ENCODE measurements at regions not wholly inside any gene's neighbourhood (a gene's known extent, or its start where the extent isn't known, plus 50 kb on each side); places are given as distances from the start of the nearest gene placed in this dataset.

- H3K4me1 ChIP-seq (ENCODE audit: control insufficient read depth in 2 of 2, insufficient read depth in 2 of 2, low read length in 2 of 2) = no peaks in the 10 kb centered on the region
- no peak overlapping the region for H3K4me3 ChIP-seq (ENCODE audit: control extremely low read depth in 1 of 5, extremely low read depth in 1 of 5, insufficient read depth in 1 of 5, low read depth in 2 of 5, low read length in 4 of 5)
- Mint-ChIP-seq H3K9me3 (ENCODE audit: insufficient read depth) (no peaks in the 10 kb centered on the region), H3K4me3 (no peak overlapping the region), H3K27me3 (no peaks in the 10 kb centered on the region), H3K4me1 (no peaks in the 10 kb centered on the region), H3K27ac (no peak overlapping the region)
- POLR2A ChIA-PET = no interaction called here
- WGBS (ENCODE audit: insufficient coverage) = 100% methylated on average over 2 of the region's 4 CpGs
- H3K79me2 ChIP-seq (ENCODE audit: control insufficient read depth, insufficient read depth, low read length) = no peaks in the 10 kb centered on the region
- H4K20me1 ChIP-seq (ENCODE audit: control insufficient read depth, insufficient read depth, low read length, poor library complexity, severe bottlenecking) = no peaks in the 10 kb centered on the region
- H3K9me3 ChIP-seq (ENCODE audit: control extremely low read depth in 1 of 3, control insufficient read depth in 2 of 3, insufficient read depth in 1 of 3, low read length in 2 of 3) = peaks cover 0 to 1% (median 0%) of the 10 kb centered on the region in 3 donors
- DNase-seq (no peak), ATAC-seq (ENCODE audit: low read depth) (no peak)
- no peaks in the 10 kb centered on the region for H3K36me3 ChIP-seq (replicated peaks in 1 of 2; ENCODE audit: control extremely low read depth in 1 of 2, control insufficient read depth in 1 of 2, extremely low read depth in 1 of 2, insufficient read depth in 2 of 2, low read length in 1 of 2)
- CTCF ChIA-PET = no interaction called here
- H3K4me2 ChIP-seq (replicated peaks; ENCODE audit: low read depth, low read length, poor library complexity, severe bottlenecking) = no peak overlapping the region
- H3K27ac ChIP-seq (ENCODE audit: low read length in 2 of 2) = no peak overlapping the region
- no peak overlapping the region for H2AFZ ChIP-seq (ENCODE audit: insufficient read depth, low read depth, low read length, poor library complexity, severe bottlenecking)
- intact Hi-C loops (cut with micrococcal nuclease) = no loop called here
- TF ChIP-seq EZH2 (IDR thresholded peaks at IDR 0.05; ENCODE audit: borderline replicate concordance, insufficient read depth, low read depth, low read length, poor library complexity, severe bottlenecking) = no peak
- TF ChIP-seq CTCF (IDR thresholded peaks at IDR 0.05) = no peak
- H3K27me3 ChIP-seq (replicated peaks in 1 of 4; ENCODE audit: control extremely low read depth in 1 of 4, control insufficient read depth in 3 of 4, insufficient read depth in 4 of 4, low read length in 3 of 4) = no peaks in the 10 kb centered on the region
- no peak overlapping the region for H3K9ac ChIP-seq (ENCODE audit: low read length)
These were observed 1610.4 kb upstream of the ZEB2 start for GRCh38 chr2:146130290-146130689.

GRCh38 chr2:146129231-146129630 is 1609.3 kb upstream of the ZEB2 start:
- TF ChIP-seq CTCF (IDR thresholded peaks at IDR 0.05) (no peak), EZH2 (IDR thresholded peaks at IDR 0.05; ENCODE audit: borderline replicate concordance, insufficient read depth, low read depth, low read length, poor library complexity, severe bottlenecking) (no peak)
- ChIA-PET CTCF (no interaction called here), POLR2A (no interaction called here)
- peaks cover 0 to 1% (median 0%) of the 10 kb centered on the region in 3 donors for H3K9me3 ChIP-seq (ENCODE audit: control extremely low read depth in 1 of 3, control insufficient read depth in 2 of 3, insufficient read depth in 1 of 3, low read length in 2 of 3)
- intact Hi-C loops (cut with micrococcal nuclease) = no loop called here
- DNase-seq (no peak), ATAC-seq (ENCODE audit: low read depth) (no peak)
- no peaks in the 10 kb centered on the region for H3K27me3 ChIP-seq (replicated peaks in 1 of 4; ENCODE audit: control extremely low read depth in 1 of 4, control insufficient read depth in 3 of 4, insufficient read depth in 4 of 4, low read length in 3 of 4)
- no peak overlapping the region for H3K9ac ChIP-seq (ENCODE audit: low read length)
- H2AFZ ChIP-seq (ENCODE audit: insufficient read depth, low read depth, low read length, poor library complexity, severe bottlenecking) = no peak overlapping the region
- no peaks in the 10 kb centered on the region for H3K79me2 ChIP-seq (ENCODE audit: control insufficient read depth, insufficient read depth, low read length)
- Mint-ChIP-seq H3K27ac (no peak overlapping the region), H3K9me3 (ENCODE audit: insufficient read depth) (no peaks in the 10 kb centered on the region), H3K4me3 (no peak overlapping the region), H3K4me1 (no peaks in the 10 kb centered on the region), H3K27me3 (no peaks in the 10 kb centered on the region)
- H3K27ac ChIP-seq (ENCODE audit: low read length in 2 of 2) = no peak overlapping the region
- H3K36me3 ChIP-seq (replicated peaks in 1 of 2; ENCODE audit: control extremely low read depth in 1 of 2, control insufficient read depth in 1 of 2, extremely low read depth in 1 of 2, insufficient read depth in 2 of 2, low read length in 1 of 2) = no peaks in the 10 kb centered on the region
- H4K20me1 ChIP-seq (ENCODE audit: control insufficient read depth, insufficient read depth, low read length, poor library complexity, severe bottlenecking) = no peaks in the 10 kb centered on the region
- no peak overlapping the region for H3K4me3 ChIP-seq (ENCODE audit: control extremely low read depth in 1 of 5, extremely low read depth in 1 of 5, insufficient read depth in 1 of 5, low read depth in 2 of 5, low read length in 4 of 5)
- H3K4me2 ChIP-seq (replicated peaks; ENCODE audit: low read depth, low read length, poor library complexity, severe bottlenecking) = no peak overlapping the region
- H3K4me1 ChIP-seq (ENCODE audit: control insufficient read depth in 2 of 2, insufficient read depth in 2 of 2, low read length in 2 of 2) = no peaks in the 10 kb centered on the region
- WGBS (ENCODE audit: insufficient coverage) = no CpG with 5 or more reads among the region's 2 CpGs
